SKM-1 treated with dmso at 0.1 percent for 144 hours (cell line): ENCODE measurements at regions not wholly inside any gene's neighbourhood (a gene's known extent, or its start where the extent isn't known, plus 50 kb on each side); places are given as distances from the start of the nearest gene placed in this dataset.

ENCODE experiments used
- DNase-seq: peaks from one replicate; lab custom pipeline; 2025; ENCODE audit not compliant: unreplicated experiment; lab: John Stamatoyannopoulos, UW

DNA sequence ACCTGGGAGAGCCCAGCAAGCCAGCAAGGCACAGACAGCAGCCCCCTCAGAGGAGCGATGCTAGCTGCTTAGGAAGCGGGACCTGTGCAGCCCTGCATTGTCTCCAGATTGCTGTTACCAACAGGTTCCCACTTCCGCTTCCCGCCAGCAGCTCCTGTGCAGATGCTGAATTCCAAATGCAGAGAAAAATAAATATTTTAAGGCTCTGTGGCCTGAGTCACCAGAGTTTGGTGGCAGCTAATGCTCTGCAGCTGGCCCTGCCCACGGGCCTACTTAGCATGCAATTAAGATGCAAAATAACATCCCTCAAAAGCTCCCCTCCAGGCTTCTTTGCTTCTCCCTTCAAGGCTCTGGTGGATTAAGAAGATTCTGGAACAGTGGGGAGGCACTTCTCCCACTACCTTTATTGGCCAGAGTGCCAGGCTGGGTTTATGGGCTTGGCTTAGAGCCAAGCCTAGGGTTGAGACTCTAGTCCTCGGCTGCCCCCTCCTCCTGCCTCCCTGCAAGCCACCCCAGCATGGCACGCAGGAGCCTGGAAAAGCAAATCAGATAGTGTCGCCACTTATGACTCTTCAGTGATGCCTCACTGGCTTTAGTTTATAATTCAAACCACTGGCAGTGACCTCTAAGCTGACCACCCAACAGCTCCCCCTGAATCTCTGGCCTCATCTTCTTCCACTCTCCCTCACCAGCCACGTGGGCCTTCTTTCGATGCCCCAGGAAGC, 207.1 kb upstream of the ZC3H12A start:
- no peak for DNase-seq

DNA sequence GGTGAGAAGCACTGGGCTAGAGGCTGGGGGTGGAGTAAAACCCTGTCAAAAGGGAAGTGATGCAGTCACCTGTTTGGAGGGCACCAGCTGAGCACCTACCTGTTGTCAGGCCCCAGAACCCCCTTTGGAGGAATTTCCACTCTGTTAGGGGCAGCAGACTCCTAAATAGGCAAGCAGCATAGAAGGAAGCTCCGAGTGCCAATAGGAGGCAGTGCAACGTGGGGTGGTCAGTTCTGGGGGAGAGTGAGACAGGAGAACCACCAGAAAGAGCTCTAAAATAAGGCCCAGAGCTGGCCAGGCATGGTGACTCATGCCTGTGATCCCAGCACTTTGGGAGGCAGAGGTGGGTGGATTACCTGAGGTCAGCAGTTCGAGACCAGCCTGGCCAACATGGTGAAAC, 203.7 kb upstream of the ZC3H12A start:
- no peak for DNase-seq

DNA sequence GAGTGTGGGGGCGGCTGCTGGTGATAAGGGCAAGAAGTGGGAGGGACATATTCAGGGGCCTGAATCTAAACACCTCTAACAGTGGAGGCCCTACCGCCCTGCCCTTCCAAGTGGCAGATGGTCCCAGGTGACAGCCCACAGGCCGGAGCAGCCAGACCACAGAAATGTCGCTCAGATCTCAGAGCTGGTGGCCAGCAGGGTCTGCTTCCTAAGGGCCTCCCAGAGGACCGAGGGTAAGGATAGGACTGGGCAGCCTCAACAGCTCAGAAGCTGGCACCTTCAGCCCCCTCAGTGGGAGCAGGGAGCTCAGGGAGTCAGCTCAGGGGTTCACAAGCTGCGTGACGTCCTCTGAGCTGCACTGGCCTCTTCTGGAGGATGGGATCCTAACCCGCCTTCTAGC, 201.8 kb upstream of the ZC3H12A start:
- no peak for DNase-seq

DNA sequence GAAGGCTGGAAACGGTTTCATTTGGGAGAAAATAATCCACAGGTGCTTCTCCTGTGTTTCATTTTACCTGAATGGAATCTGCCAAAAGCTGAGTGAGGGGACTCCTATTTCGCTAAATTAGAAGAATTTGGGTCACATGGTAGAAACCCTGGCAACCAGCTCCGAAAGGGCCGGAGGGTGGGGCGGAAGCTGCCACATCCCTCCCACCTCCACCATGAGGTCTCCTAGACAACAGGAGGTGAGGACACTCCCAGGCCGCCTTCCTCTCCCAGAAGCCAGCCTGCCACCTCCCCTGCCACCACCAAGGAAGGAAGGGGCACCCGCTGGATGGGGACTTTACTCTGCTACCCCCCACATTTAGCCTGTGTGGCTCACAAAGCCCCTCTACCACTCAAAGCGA, 199.9 kb upstream of the ZC3H12A start:
- no peak for DNase-seq

DNA sequence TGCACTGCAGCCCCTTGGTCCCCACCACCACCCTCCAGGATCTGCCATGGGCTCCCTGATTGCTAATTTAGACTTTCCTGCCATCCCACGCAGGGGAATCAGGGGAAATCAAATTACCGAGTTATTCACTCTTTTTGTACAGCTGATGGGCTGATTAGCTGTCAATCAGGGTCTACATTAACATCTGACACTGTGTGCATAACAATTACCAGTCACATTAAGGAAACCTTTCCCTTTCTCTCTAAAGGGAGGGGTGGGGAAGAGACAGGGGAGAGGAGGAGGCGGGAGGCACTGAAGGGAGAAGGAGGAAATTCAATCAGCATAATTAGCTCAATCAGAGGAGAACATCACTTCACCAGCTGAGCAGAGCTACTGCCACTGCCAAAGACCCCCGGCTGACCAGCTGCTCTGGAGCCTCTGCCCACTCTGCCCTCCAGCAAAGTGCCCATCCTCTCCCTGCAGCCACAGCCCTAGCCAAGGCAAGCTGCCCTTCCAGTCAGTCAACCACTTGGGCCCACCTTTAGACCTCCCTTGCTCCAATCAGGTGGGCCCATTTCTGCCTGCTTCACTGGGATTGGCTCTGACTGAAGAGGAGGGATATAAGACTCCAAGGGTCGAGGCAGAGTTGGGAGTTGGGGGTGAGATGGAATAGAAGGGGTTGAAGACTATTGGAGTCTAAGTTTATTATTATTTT, 199.3 kb upstream of the ZC3H12A start:
- no peak for DNase-seq

DNA sequence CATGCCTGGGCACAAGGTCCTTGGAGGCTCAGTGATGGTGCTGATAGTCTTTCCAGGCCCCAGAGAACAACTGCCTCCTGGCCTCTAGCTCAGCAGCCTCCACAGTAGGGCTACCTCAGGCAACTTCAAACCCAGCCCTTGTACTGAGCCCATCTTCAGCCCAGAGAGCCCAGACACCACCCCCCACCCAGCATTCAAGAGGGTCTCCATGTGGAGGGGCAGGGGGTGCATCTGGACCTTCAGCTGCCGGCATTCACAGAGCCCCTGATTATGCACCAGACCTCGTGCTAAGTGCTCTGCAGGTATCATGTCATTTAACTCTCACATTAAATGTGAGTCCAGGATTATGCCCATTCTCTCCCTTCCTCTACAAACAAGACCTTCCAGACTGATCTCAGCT, 197.0 kb upstream of the ZC3H12A start:
- no peak for DNase-seq

DNA sequence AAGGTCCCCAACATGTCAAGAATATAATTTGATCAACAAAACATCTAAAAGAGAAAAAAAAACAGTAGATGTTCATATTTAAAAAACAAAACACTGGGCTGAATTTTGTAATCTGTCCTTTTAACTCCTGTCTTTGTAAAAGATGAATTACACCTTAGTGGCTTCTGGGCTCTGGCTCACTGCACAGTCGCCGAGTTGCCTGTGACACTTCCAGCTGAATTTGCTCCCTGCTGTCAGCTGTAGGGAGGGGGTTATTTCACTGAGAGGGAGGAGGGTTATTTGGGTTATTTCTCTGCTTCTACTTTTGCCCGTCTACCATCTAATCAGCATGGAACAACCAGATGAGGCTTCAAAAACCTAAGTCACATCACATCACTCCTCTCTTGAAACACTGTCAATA, 193.0 kb upstream of the ZC3H12A start:
- DNase-seq: no peak

DNA sequence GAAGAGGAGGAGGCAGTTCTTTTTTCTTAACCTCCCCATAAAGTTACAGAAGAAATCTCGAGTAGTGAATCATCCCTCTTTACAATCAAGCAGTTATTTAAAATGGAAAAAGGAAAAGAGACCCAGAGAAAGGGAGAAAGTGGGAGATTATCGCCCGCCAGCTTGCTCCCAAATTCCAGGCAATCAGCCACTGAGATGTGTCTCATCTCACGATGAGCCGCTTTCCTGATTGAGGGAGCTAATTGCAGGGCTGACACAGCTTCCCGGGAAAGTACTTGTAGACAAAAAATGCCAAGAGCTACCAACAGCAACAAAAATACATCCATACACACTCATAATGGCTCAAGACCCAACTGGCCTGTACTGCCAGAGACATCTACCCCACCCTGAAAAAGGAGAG, 191.6 kb upstream of the ZC3H12A start:
- no peak for DNase-seq

DNA sequence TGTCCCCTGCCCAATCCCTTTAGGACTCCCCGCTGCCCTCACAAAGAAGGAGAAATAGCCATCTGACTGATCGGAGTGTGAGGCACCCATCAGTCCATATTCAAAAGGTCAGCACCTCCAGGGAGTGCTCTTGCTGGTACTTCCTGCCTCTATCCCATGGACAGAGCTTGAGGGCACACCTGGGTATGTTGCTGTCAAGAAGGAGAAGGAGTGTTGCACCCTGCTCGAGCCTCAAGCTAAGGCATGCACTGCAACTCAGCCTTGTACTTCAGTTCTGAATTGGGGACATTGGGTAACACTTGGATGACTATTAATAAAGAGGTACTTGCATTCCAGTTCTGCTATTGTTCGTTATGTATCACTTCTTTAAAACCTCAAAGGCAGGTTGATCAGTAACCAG, 190.3 kb upstream of the ZC3H12A start:
- DNase-seq: no peak

DNA sequence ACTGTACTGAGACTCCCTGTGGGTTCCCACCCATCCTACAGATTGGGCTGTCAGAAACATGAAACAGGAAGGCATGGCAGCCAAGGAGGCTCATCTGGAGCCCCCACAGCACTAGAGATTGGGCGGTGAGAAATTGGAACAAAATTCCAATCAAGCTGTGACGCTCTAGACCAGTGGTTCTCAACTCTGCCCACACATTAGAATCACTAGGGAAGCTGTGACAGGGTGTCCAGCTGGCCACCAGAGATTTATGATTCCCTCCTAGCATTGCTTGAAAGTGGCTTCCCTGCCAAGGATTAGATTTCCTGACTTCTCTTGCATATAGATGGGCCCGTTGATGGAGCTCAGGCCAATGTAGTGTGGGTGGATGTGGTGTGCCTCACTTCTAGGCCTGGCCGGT, 187.5 kb upstream of the ZC3H12A start:
- DNase-seq: no peak

DNA sequence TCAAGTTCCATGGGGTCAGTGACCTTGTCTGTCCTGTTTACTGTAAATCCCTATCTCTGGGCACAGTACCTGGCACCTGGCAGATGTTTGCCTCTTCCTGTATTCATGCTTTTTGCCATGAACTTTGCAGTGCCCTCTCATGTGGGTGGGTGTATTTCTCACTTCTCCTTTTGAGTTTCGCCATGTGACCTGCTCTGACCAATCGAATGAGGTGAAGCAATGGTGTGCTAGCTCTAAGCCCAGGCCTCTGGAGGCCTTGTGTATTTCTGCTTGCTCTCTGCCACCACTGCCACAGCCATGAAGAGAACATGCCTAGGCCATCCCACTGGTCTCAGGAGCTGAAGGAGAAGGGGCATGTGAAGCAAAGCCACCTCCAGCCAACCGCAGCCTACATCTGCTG, 185.5 kb upstream of the ZC3H12A start:
- peak; percentile 3 for DNase-seq

DNA sequence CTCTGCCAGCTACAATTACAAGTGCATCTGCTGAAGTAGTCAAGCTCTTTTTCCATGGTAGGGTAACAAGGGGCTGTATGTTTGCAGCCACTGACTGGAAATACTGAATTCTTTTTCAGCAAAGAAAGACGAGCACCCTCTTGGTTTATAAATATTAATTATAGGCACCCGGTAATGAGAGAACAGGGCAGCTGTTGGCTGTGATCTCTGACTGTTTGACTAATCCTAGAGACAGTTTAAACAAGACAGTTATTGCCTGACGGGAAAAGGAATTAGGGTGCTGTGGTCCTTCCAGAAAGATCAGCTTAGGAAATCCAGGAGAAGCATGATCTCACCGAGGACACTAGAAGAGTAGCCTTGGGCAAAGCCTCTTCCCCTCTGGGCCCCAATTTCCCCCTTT, 183.7 kb upstream of the ZC3H12A start:
- DNase-seq: no peak

DNA sequence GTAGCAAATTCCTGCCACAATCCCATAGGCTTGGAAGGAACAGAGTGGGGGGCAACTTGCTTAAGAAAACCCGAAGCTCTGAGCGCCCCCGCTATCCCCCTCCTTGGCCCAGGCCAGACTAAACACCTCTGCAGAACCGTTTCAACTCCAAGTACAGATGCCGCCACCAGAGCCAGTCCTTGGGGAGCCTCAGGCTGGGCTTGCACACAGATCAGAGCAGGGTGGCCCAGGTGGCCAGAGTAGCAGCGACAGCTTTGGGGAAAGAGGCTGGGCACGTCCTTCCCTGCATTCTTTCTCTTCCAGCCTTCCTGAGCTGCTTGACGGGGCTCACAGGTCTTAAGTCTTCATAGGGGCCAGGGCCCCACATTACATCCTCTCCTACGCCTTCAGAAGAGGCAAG, 181.6 kb upstream of the ZC3H12A start:
- DNase-seq: no peak

DNA sequence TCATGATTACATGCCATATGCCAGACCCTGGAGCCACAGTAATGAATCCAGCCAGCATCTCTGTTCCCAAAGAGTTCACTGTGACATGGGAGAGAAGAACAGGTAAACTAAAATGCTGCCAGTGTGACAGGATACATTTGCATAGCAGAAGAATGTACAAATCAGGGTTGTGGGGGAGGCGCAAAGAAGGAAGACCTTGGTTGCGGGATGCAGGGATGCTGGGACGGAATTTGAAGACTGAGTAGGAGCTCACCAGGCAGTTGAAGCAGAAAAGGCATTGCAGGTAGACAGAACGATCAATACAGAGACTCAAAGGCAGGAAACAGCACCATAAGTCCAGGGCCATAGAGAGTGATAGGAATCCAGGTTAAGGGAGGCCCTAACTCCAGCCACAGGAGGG, 180.3 kb upstream of the ZC3H12A start:
- DNase-seq: no peak

DNA sequence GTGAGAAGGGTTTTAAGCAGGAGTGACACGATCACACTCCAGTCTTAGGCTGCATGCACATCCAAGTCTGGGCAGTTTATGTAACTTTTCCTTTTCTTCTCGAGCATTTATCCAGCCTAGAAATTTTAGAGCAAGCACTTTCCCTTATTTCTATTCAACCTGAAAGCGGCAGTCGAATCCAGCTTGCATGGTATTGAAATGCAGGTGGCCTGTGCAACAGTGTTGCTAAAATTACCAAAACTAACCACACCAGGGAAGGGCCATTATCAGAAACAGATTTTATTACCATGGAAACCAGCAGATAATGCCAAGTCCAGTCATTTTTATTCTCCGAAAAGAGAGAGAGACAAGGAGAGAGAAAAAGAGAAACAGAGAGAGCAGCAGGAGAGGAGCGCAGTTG, 179.9 kb upstream of the ZC3H12A start:
- DNase-seq: no peak

DNA sequence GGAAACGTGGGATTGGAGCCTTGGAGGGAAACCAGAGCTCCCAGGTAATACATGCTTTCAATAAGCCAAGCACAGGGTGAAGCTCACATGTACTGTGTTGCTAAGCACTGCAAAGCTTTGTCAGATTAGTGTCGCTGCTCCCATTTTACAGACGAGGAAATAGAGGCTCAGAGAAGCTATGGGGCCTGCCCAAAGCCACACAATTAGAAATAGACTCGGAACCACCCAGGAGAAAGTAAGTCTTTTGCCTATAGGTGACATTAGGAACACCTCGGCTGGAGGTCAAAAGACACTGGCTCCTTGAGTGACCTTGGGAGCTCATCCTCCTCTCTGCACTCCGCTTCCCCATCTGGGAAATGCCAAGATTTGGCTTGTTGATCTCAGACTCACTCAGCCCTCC, 175.6 kb upstream of the ZC3H12A start:
- no peak for DNase-seq

DNA sequence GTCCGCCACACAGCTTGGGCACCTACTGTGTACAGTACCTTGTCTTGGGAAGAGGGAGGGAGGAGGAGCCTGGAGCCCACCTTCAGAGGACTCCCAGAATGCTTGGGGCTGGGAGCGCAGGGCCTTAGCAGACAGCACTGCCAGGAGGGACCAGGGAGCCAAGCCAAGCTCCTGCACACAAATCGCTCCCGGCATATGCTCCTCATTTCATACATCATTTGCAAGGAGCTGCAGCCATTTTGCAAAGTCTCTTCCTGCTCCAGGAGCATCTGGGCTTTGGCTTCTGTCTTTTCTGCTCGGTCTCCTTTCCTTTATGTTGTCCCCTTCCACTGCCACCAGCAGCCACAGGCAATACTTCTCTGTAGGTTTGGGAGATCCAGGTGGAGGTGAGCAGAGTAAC, 175.2 kb upstream of the ZC3H12A start:
- DNase-seq: no peak

DNA sequence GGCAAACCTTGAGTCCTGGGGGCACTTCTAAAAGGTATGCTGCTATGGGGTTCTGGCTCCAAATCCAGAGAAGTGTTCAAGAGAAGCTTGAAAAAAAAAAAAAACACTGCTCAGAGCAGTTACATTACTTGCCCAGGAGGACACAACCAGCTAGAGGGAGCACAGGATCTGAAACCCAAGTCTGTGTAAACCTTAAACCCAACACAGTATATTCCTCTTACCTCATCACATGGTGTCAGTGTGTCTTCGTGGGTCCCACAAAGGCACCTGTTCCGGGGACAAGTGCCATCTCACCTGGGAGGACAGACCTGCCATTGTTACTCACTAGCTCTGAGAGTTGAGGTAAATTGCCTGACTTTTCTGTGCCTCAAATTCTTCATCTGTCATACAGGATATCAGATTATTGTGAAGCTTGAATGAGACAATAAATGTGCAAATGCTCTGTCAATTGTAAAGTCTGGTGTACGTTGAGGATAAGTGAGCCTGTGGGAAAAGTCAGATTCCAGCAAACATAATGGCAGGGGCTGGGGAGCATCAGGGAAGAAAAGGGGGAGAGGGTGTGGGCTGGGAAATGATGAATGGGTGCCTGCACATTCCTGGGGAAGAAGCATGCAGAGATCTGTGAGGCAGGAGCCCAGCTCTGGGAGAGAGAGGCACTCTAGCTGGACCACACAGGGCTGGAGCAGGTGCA, 170.4 kb upstream of the ZC3H12A start:
- no peak for DNase-seq

DNA sequence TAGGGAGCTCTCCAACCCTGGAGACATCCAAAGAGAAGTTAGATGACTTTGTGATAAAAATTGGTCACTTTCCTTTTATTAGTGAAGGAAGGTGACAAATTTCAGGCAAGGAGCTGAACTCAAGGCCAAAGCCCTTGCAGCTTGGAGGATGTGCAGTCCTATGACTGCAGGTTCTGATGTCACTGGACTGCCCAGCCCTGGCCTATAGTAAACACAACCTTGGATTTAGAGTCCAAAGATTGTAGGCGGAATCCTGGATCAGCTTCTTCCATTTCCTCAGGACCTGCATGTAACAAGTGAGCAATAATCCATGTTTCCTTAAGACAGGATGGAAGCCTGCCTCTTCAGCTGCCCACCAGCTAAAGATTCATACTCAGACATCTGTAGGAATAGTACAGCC, 169.3 kb upstream of the ZC3H12A start:
- no peak for DNase-seq

DNA sequence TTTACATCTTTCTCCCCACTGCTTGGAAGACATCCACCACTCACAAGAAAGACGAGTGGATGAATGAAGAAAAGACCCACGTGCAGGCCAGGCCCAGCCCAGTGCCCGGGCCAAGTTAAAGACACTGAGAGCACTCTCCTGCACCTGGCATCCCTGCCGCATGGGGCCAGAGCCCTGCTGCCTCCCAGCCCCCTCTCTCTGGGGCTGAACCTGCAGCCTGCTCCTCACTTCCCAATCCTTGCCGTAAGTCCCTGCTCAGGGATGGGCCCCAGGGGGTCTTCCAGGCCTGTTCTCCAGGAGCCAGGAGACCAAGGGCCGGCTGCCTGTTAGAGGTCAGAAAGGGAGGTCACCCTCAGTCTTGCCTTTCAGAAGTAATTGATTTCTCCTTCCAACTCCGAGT, 168.5 kb upstream of the ZC3H12A start:
- DNase-seq: no peak

DNA sequence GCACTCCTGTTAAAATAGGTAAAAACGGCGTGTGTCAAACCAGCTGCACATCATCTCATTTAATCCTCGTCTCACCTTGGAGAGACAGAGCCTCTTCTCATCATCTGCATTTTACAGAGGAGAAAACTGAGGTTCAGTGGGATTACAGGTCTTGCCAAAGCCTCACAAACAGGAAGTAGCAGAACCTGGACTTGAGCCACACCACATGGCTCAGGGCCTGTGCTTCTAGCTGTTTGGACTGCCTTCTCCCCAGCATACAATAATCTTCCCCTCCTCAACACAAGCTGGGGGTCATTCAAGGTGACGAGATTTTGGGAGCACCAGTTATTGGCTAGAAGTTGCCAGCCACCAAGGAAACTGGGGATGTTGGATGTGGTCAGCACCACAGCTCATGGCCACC, 167.9 kb upstream of the ZC3H12A start:
- no peak for DNase-seq

DNA sequence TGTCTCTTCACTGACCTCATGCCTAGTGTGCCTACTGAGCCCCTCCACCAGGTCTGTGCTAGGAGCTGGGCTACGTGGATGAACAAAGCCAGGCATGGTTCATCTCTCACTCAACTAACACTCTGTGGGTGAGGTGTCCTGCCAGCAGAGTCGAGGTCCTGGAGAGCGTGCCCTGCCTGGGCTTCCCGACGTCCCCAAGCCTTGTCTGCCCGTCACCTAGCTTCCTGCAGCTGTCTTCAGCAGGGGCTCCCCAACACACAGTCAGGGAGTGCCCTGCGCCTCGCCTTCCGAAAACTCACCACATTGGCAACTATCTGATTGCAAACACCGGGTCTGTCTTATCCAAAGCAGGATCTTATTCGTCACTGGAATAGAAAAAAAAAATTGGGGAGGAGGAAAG, 167.5 kb upstream of the ZC3H12A start:
- no peak for DNase-seq
